ENCODE measurements at regions not wholly inside any gene's neighbourhood (a gene's known extent, or its start where the extent isn't known, plus 50 kb on each side); places are given as distances from the start of the nearest gene placed in this dataset.

GRCh38 chr12:113609692-113610469 lies 138.2 kb upstream of the LHX5 start:
- TF ChIP-seq EZH2phosphoT487 (conservative IDR thresholded peaks at IDR 0.05; ENCODE audit: low read length) (no peak), CTCF (IDR thresholded peaks at IDR 0.05; ENCODE audit: insufficient read depth, low read length, poor library complexity, severe bottlenecking) (no peak)

Measured in SU-DHL-6 (cell line).